ENCODE measurements at regions not wholly inside any gene's neighbourhood (a gene's known extent, or its start where the extent isn't known, plus 50 kb on each side); places are given as distances from the start of the nearest gene placed in this dataset.

DNA sequence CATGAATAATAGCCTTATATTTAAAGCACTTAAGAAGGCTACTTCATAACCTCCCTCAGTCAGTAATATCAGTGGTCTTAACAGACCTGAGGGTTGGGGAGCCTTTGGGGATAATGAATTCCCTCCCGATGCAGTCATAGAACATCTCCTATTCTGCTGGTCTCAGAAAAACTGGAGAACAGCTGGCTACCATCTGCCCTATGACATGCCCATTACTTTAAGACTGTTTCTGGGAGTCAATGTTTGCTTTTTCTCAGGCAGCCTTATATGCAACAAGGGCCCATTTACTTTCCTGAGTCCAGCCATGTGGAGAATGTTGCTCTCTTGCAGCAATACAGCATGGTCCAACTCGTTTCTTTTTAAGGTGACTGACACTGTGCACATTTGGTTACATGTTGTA, 161.7 kb upstream of the PARP11 start:
- POLR2A ChIA-PET, result no interaction called here
- FAIRE-seq (no peak), ATAC-seq (no peak), DNase-seq (ENCODE audit: low read depth in 1 of 2, low spot score in 1 of 2) (no peak)
- H3K4me3 ChIP-seq, result no peak overlapping the region
- H3K9me3 ChIP-seq, result no peaks in the 10 kb centered on the region
- H3K4me2 ChIP-seq, result no peak overlapping the region
- WGBS (ENCODE audit: missing lambda C conversion rate), result 42% methylated on average over 2 of the region's 2 CpGs
- no peak overlapping the region for H3K27ac ChIP-seq
- CTCF ChIA-PET, result interaction anchor here (1.3 to 14.6 kb wide), 4 partner anchors 40 to 242 kb away, joined by 5 to 338 read pairs (median 74); no protein-coding TSS in a partner anchor
- TF ChIP-seq, protein P1, sequence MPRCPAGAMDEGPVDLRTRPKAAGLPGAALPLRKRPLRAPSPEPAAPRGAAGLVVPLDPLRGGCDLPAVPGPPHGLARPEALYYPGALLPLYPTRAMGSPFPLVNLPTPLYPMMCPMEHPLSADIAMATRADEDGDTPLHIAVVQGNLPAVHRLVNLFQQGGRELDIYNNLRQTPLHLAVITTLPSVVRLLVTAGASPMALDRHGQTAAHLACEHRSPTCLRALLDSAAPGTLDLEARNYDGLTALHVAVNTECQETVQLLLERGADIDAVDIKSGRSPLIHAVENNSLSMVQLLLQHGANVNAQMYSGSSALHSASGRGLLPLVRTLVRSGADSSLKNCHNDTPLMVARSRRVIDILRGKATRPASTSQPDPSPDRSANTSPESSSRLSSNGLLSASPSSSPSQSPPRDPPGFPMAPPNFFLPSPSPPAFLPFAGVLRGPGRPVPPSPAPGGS (IDR thresholded peaks at IDR 0.05), result no peak
- no peak for TF ChIP-seq RFX5 (IDR thresholded peaks at IDR 0.05)
- TF ChIP-seq, protein P2, sequence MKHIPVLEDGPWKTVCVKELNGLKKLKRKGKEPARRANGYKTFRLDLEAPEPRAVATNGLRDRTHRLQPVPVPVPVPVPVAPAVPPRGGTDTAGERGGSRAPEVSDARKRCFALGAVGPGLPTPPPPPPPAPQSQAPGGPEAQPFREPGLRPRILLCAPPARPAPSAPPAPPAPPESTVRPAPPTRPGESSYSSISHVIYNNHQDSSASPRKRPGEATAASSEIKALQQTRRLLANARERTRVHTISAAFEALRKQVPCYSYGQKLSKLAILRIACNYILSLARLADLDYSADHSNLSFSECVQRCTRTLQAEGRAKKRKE (CRISPR knock-in tag; IDR thresholded peaks at IDR 0.05; ENCODE audit: low read depth), result no peak
- no peak for TF ChIP-seq CBX2 (IDR thresholded peaks at IDR 0.05; ENCODE audit: borderline replicate concordance, low read depth)
- no peak for TF ChIP-seq ESRRA (IDR thresholded peaks at IDR 0.05; ENCODE audit: borderline replicate concordance, low read length)
- no peak for TF ChIP-seq HOXB5 (CRISPR knock-in tag; IDR thresholded peaks at IDR 0.05)
- TF ChIP-seq HOXA7 (CRISPR knock-in tag; IDR thresholded peaks at IDR 0.05), result no peak
- TF ChIP-seq, protein P3, sequence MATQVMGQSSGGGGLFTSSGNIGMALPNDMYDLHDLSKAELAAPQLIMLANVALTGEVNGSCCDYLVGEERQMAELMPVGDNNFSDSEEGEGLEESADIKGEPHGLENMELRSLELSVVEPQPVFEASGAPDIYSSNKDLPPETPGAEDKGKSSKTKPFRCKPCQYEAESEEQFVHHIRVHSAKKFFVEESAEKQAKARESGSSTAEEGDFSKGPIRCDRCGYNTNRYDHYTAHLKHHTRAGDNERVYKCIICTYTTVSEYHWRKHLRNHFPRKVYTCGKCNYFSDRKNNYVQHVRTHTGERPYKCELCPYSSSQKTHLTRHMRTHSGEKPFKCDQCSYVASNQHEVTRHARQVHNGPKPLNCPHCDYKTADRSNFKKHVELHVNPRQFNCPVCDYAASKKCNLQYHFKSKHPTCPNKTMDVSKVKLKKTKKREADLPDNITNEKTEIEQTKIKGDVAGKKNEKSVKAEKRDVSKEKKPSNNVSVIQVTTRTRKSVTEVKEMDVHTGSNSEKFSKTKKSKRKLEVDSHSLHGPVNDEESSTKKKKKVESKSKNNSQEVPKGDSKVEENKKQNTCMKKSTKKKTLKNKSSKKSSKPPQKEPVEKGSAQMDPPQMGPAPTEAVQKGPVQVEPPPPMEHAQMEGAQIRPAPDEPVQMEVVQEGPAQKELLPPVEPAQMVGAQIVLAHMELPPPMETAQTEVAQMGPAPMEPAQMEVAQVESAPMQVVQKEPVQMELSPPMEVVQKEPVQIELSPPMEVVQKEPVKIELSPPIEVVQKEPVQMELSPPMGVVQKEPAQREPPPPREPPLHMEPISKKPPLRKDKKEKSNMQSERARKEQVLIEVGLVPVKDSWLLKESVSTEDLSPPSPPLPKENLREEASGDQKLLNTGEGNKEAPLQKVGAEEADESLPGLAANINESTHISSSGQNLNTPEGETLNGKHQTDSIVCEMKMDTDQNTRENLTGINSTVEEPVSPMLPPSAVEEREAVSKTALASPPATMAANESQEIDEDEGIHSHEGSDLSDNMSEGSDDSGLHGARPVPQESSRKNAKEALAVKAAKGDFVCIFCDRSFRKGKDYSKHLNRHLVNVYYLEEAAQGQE (IDR thresholded peaks at IDR 0.05), result no peak
- TF ChIP-seq MAFK (IDR thresholded peaks at IDR 0.05; ENCODE audit: partially characterized antibody), result no peak
- TF ChIP-seq CHD4 (IDR thresholded peaks at IDR 0.05; ENCODE audit: borderline replicate concordance), result no peak
- peaks cover 26% of the 10 kb centered on the region for H3K4me1 ChIP-seq

DNA sequence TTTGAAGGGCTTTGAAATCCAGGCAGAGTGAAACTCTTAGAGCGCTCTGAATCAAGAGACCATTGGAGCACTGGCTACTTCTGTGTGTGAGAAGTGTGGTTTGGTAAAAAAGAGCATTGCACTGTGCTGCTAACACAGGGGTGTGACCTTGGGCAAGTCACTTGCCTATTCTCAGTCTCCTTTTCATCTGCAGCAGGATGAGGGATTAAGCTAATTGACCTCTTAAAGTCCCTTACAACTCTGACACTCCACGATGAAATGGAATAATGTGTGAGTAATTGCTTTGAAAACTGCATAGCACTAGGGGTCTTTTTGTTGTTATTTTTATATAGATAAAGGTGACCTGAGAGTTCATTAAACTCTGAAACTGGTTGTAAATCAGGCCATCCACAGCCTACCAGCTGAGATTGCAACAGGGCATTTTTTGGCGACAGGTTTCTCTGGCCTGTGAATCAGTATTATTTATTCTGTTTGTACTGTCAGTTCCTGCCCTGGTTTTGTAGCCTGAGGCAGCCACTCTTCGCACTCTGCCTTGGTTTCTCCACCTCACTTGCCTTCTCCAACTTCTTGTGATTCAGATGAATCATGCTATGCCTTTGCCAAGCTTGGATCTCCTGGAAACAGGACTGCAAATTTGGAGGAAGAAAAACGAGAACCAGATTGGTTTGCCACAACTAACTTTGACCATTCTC, 159.9 kb upstream of the PARP11 start:
- FAIRE-seq, result no peak
- no peak for TF ChIP-seq EHF (CRISPR knock-in tag; IDR thresholded peaks at IDR 0.05)
- TF ChIP-seq, protein P2 (CRISPR knock-in tag; IDR thresholded peaks at IDR 0.05; ENCODE audit: low read depth), result no peak
- no peak for TF ChIP-seq MAFK (IDR thresholded peaks at IDR 0.05; ENCODE audit: partially characterized antibody)
- TF ChIP-seq, protein P4, sequence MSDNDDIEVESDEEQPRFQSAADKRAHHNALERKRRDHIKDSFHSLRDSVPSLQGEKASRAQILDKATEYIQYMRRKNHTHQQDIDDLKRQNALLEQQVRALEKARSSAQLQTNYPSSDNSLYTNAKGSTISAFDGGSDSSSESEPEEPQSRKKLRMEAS (IDR thresholded peaks at IDR 0.05), result no peak
- no peak for TF ChIP-seq PHF8 (IDR thresholded peaks at IDR 0.05; ENCODE audit: borderline replicate concordance, low read depth)
- no peak for TF ChIP-seq HDAC2 (IDR thresholded peaks at IDR 0.05)
- TF ChIP-seq, protein P3 (IDR thresholded peaks at IDR 0.05), result no peak
- TF ChIP-seq RNF2 (IDR thresholded peaks at IDR 0.05; ENCODE audit: borderline replicate concordance, low read depth), result no peak
- TF ChIP-seq MAZ (IDR thresholded peaks at IDR 0.05; ENCODE audit: borderline replicate concordance, low read depth, low read length), result no peak
- TF ChIP-seq TP53 (CRISPR knock-in tag; IDR thresholded peaks at IDR 0.05), result no peak
- no peak for TF ChIP-seq CBX2 (IDR thresholded peaks at IDR 0.05; ENCODE audit: borderline replicate concordance, low read depth)
- H3K4me2 ChIP-seq, result peak overlapping the region; percentile 35; the same call in 2 of the 3 replicates
- no peak overlapping the region for H3K4me3 ChIP-seq
- H3K9me3 ChIP-seq, result no peaks in the 10 kb centered on the region
- ATAC-seq, result no peak
- WGBS (ENCODE audit: missing lambda C conversion rate), result 48% methylated on average over 5 of the region's 5 CpGs
- CTCF ChIA-PET, result interaction anchor here (0.6 to 14.6 kb wide), 9 partner anchors 18 to 733 kb away, joined by 3 to 338 read pairs (median 3); no protein-coding TSS in a partner anchor
- POLR2A ChIA-PET, result interaction anchor here (1.9 kb wide), 1 partner anchor 35 kb away, joined by 8 read pairs; no protein-coding TSS in a partner anchor
- H3K4me1 ChIP-seq, result peaks cover 26% of the 10 kb centered on the region
- 0 out of 6 replicates have a peak overlapping the region, but pooled peaks of 1 of the 2 experiments have one; percentile 22 for H3K27ac ChIP-seq
- no peak for DNase-seq (ENCODE audit: low read depth in 1 of 2, low spot score in 1 of 2)
